KBM-7 (cell line): ENCODE measurements at regions not wholly inside any gene's neighbourhood (a gene's known extent, or its start where the extent isn't known, plus 50 kb on each side); places are given as distances from the start of the nearest gene placed in this dataset.
"Not testable (repeated sequence)": the region's sequence is repeated elsewhere in the genome, so short reads cannot be mapped to it uniquely, and the experiment has no call there.

ENCODE experiments used
- DNase-seq: peaks from one replicate; pipeline ENCODE4 v3.0.0-alpha.2; 2015
- in situ Hi-C: fragments of 300-500 bp; cut with MboI; formaldehyde crosslinking; loops from 2 replicates; pipeline ENCODE4 v1.14.3; 2020; ENCODE audit warnings: low sequenced_read_pairs, low pct_unique_long_range_greater_than_20kb, mixed read lengths

GRCh38 chr4:158958489-158959270, 144.2 kb upstream of the RAPGEF2 start:
- in situ Hi-C loops = no loop called here
- DNase-seq = no peak

GRCh38 chr4:158962393-158962792, 140.5 kb upstream of the RAPGEF2 start:
- in situ Hi-C loops = no loop called here
- no peak for DNase-seq

DNA sequence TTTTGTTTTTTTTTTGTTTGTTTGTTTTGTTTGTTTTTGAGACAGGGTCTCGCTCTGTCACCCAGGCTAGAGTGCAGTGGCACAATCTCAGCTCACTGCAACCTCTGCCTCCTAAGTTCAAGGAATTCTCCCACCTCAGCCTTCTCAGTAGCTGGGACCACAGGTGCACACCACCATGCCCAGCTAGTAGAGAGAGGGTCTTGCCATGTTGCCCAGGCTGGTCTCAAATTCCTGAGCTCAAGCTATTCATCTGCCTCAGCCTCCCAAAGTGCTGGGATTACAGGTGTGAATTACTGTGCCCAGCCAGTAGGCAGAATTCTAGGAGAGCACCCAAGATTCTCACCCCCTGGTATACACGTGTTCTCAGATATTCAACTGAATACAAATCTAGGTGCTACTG, 139.6 kb upstream of the RAPGEF2 start:
- in situ Hi-C loops, DNase-seq: not testable (repeated sequence)

DNA sequence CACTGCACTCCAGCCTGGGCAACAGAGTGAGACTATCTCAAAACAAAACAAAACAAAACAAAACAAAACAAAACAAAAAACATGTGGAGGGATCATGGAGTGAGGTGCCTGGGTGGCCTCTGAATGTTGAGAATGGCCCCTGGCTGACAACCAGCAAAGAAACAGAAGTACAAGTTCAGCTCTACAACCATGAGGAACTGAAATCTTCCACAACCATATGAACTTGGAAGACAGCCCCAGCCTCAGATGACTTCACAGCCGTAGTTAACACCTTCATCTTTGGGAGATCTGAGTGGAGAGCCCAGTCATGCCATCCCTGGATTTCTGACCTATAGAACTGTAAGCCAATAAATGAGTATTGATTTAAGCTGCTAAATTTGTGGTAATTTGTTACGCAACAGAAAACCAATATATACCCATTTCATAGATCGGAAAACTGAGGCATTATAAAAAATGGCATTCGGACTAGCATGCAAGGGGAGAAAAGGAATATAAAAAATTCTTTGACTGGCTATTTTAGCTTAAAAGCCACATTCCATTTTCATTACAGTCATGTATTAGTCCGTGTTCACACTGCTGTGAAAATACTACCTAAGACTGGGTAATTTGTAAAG, 138.7 kb upstream of the RAPGEF2 start:
- DNase-seq = no peak
- in situ Hi-C loops = no loop called here

GRCh38 chr4:158964728-158965124, 138.2 kb upstream of the RAPGEF2 start:
- DNase-seq = peak; percentile 16
- in situ Hi-C loops = no loop called here

DNA sequence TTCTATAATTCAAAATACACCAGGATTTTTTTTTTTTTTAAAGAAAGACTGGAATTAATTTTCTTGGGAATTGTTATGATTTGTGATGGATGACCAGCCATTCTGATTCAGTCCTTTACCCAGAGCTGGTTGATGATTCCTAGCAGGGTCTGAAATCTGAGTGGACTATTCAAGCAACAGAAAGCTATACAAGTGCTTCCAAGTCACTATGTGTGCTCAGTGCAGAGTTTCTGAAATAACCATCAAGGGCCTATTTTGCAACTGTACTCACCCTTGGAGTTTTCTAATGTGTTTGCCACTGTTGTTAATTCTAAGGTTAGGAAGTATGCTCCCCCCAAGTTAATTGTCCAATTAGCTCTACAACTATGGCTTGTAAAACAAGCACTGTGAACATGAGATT, 137.7 kb upstream of the RAPGEF2 start:
- in situ Hi-C loops = no loop called here
- no peak for DNase-seq

GRCh38 chr4:158966091-158966490, 136.8 kb upstream of the RAPGEF2 start:
- in situ Hi-C loops = no loop called here
- no peak for DNase-seq

DNA sequence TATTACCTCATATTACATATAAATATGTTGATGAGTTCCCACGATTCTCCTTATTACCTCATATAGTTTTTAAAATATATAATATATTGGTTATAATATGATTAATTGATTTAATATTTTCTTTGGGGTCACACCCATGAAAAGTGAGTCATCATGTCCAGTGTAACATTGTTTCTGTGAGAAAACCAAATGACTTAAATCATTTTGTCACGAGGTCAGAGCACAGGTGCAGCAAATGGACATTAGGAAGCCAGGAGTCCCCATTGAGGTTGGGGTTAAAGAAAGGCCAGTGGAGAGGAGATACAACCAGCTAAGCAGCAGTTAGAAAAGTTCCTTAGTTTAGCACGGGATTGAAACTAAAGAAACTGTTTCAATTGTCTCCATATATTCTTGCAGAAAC, 133.9 kb upstream of the RAPGEF2 start:
- DNase-seq = no peak
- in situ Hi-C loops = no loop called here

GRCh38 chr4:158970812-158971211, 132.1 kb upstream of the RAPGEF2 start:
- no peak for DNase-seq
- in situ Hi-C loops = no loop called here

GRCh38 chr4:158974438-158974837, 128.4 kb upstream of the RAPGEF2 start:
- in situ Hi-C loops, DNase-seq: not testable (repeated sequence)

- in situ Hi-C loops = not testable (repeated sequence)
These were observed 122.2 kb upstream of the RAPGEF2 start for GRCh38 chr4:158980711-158981110.

GRCh38 chr4:158991534-158992155, 111.2 kb upstream of the RAPGEF2 start:
- no peak for DNase-seq
- in situ Hi-C loops = no loop called here

More at GRCh38 chr4:158980711-158981110, 122.2 kb upstream of the RAPGEF2 start:
- DNase-seq = not testable (repeated sequence)

- DNase-seq = no peak
- in situ Hi-C loops = no loop called here
These were observed 109.0 kb upstream of the RAPGEF2 start for GRCh38 chr4:158993891-158994290.

DNA sequence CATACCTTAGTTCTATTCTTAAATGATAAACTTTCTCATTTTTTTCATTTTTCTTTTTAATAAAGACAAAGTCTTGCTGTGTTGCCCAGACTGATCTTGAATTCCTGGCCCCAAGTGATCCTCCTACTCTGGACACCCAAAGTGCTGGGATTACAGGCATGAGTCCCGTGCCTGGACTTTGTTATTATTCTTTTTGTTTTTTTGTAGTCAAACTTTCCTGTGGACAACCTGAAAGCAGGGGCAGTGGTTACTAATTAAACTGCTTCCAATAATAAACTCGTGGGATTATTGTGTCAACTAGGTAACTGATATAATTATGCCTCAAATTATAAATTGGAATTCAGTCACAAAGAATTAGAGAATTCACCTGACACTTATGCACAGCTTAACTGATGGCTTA, 107.8 kb upstream of the RAPGEF2 start:
- no peak for DNase-seq
- in situ Hi-C loops = no loop called here

DNA sequence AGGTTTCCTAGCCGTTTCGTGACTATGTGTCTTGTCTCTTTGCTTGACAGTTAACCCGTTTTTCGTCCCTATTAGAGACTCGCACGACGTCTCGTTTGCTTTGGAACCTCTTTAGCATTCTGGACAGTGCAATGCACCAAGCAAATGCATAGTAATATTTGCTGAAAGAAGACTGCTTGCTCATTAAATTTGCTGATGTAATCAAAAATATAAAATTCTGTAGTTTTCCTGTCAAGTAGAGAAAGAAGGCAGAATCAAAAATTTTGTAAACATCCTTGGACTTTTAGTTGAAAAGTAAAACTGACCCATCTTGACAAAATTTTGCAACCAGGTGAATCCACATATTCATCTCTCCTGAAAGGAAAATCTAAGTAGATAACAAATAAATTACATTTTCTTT, 106.9 kb upstream of the RAPGEF2 start:
- in situ Hi-C loops = no loop called here
- no peak for DNase-seq

DNA sequence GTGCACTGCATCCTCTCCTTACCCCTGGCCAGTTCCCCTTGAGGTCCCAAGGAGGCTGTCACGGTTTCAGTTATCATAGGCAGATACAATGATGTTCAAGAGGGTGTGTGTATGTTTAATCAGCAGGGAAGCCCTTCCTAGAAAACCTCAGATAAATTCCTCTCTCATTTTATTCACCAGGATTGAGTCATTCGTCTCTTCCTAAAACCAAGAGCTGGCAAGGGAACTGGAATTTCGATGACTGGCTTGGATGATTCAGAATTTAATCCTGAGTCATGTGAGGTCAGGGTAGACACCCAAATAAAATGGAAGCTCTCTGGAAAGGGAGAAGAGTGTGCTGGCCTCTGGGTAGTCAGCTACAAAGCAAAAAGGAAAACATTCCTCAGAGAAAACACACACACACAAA, 106.2 kb upstream of the RAPGEF2 start:
- in situ Hi-C loops = no loop called here

GRCh38 chr4:158997660-158998349, 105.1 kb upstream of the RAPGEF2 start:
- in situ Hi-C loops = no loop called here

More for the DNA sequence above, 106.2 kb upstream of the RAPGEF2 start:
- no peak for DNase-seq

GRCh38 chr4:158998624-158999023, 104.3 kb upstream of the RAPGEF2 start:
- in situ Hi-C loops = no loop called here
- DNase-seq = no peak

More at GRCh38 chr4:158997660-158998349, 105.1 kb upstream of the RAPGEF2 start:
- no peak for DNase-seq

GRCh38 chr4:158999166-158999682, 103.7 kb upstream of the RAPGEF2 start:
- DNase-seq = no peak

More at GRCh38 chr4:158999166-158999682, 103.7 kb upstream of the RAPGEF2 start:
- in situ Hi-C loops = no loop called here
